ENCODE measurements at regions not wholly inside any gene's neighbourhood (a gene's known extent, or its start where the extent isn't known, plus 50 kb on each side); places are given as distances from the start of the nearest gene placed in this dataset.

GRCh38 chr19:28424077-28424476, 788.9 kb downstream of the UQCRFS1 start:
- no peak for DNase-seq

GRCh38 chr19:28422791-28423650, 789.9 kb downstream of the UQCRFS1 start:
- DNase-seq = no peak

GRCh38 chr19:28422046-28422445, 790.9 kb downstream of the UQCRFS1 start:
- DNase-seq = no peak

GRCh38 chr19:28420811-28421550, 792.0 kb downstream of the UQCRFS1 start:
- no peak for DNase-seq

GRCh38 chr19:28419312-28419711, 793.6 kb downstream of the UQCRFS1 start:
- DNase-seq = no peak

- no peak for DNase-seq
Measured at GRCh38 chr19:28417361-28417760, 795.6 kb downstream of the UQCRFS1 start.

GRCh38 chr19:28416245-28416644, 796.7 kb downstream of the UQCRFS1 start:
- DNase-seq = no peak

GRCh38 chr19:28414748-28415147, 798.2 kb downstream of the UQCRFS1 start:
- DNase-seq = no peak

- no peak for DNase-seq
Measured at GRCh38 chr19:28409859-28410258, 803.1 kb downstream of the UQCRFS1 start.

GRCh38 chr19:28406966-28407365, 806.0 kb downstream of the UQCRFS1 start:
- DNase-seq = no peak

GRCh38 chr19:28405346-28405742, 807.6 kb downstream of the UQCRFS1 start:
- DNase-seq = no peak

- no peak for DNase-seq
Measured at GRCh38 chr19:28404472-28404871, 808.5 kb downstream of the UQCRFS1 start.

GRCh38 chr19:28403690-28404089, 809.3 kb downstream of the UQCRFS1 start:
- DNase-seq = no peak

- no peak for DNase-seq
Measured at GRCh38 chr19:28402701-28403290, 810.2 kb downstream of the UQCRFS1 start.

GRCh38 chr19:28401739-28402424, 811.1 kb downstream of the UQCRFS1 start:
- no peak for DNase-seq

- DNase-seq = no peak
Measured at GRCh38 chr19:28400953-28401671, 811.8 kb downstream of the UQCRFS1 start.

GRCh38 chr19:28399187-28399586, 813.8 kb downstream of the UQCRFS1 start:
- no peak for DNase-seq

- no peak for DNase-seq
Measured at GRCh38 chr19:28397800-28398199, 815.2 kb downstream of the UQCRFS1 start.

- peak; percentile 68 for DNase-seq
Measured at GRCh38 chr19:28397306-28397705, 815.6 kb downstream of the UQCRFS1 start.

- DNase-seq = peak; percentile 61
Measured at GRCh38 chr19:28396287-28396831, 816.6 kb downstream of the UQCRFS1 start.

GRCh38 chr19:28394725-28395124, 818.2 kb downstream of the UQCRFS1 start:
- peak; percentile 38 for DNase-seq

Measured in DMS 273 treated with DMSO at 0.1 percent for 48 hours (cell line).